Fibroblast of skin of abdomen (primary cell): ENCODE measurements at regions not wholly inside any gene's neighbourhood (a gene's known extent, or its start where the extent isn't known, plus 50 kb on each side); places are given as distances from the start of the nearest gene placed in this dataset.
"Not testable (repeated sequence)": the region's sequence is repeated elsewhere in the genome, so short reads cannot be mapped to it uniquely, and the experiment has no call there.

Experiments
- DNase-seq: peaks from one replicate; pipeline ENCODE4 v3.0.0-alpha.2; 2013

DNA sequence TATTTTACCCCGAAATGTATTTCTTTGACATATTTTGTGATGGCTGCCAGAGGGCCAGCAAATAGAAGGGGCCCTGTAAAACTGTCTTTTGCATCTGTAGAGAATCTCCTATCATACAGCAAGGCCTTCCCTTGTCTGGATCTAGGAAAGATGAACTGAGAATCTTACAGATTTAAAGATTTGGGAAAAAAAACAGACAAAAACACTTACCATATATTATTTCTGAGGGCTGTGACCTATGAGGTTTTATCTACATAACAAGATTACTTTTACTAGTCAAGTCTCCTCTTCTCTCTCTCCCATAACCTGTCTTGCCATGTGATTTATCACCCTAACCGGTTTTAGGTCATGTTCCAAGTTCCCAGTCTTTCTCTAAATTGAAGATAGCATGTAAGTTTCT is 599.2 kb upstream of the CDH6 start:
- no peak for DNase-seq

DNA sequence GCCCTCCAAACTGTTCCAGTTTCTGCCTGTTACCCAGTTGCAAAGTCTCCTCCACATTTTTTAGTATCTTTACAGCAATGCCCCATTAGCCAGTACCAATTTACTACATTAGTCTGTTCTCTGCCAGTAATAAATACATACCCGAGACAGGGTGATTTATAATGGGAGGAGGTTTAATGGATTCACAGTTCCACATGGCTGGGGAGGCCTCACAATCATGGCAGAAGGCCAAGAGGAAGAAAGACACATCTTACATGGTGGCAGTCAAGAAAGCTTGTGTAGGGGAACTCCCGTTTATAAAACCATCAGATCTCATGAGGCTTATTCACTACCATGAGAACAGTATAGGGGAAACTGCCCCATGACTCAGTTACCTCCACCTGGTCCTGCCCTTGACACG is 600.7 kb upstream of the CDH6 start:
- DNase-seq, result no peak

DNA sequence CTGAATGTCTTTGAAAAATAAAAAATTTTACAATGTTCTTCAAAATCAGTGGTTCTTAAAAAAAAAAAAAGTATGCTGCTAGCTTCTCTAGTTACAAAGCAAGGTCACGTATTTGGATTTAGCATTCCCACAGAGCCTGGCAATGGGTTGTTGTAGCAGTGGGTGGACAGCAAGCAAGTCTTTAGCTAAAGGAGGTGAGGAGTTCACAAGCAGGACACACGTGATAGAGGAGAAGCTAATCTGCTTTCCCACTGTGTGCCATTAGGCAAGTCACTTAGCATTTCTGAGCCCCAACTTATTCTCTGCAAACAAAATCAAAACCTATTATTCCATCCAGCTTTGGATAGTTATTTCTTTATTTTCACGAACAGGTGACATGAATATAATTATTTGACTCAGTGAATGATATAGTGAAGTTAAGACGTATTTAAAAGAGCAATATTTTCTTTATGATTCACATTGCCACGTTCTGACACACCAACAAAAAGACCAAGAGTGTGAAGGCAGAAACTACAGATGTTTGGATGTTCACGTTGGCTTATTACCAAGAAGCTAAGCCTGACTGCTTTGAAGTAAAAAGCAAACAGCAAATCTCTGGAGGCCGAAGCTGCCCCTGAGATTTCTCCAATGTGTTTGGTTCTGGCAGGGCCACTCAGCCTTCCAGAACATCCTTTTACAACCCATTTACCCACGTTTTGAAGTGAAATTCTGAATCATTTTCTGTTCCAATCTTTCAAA is 612.1 kb upstream of the CDH6 start:
- DNase-seq, result no peak

DNA sequence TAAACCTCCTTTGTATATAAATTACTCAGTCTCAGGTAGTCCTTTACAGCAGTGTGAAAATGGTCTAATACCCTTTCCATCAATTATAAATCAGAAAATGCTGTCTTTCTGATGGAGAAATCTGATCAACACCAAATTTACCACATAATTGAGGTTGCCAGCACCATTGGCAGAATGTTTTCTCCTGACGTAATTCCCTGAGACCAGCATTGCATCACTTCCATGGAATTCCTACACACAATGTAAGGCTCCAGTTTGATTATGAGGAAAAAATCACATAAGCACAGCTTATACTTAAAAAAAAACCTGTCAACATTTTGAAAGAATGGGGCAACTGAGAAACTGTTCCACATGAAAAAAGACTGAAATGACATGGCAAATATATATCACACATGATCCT is 618.7 kb upstream of the CDH6 start:
- no peak for DNase-seq

DNA sequence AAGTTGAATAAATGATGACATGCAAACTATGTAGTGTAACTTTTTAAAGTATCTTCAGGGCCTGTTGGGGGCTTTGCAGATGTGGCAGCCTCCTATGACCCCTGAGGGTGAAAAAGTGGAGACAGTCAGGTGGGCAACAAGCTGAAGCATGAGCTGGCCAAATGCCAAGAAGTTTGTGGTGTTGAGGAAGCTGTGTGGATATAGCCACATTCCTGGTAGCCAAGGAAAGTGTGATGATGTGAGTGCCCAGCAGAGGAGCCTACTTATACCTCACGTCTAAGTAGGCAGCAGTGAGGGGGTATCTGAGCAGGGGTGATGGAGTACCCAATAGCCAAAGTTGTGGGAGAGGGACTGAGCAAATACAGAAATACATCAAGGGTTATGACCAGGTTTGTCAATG is 621.2 kb upstream of the CDH6 start:
- DNase-seq, result no peak

DNA sequence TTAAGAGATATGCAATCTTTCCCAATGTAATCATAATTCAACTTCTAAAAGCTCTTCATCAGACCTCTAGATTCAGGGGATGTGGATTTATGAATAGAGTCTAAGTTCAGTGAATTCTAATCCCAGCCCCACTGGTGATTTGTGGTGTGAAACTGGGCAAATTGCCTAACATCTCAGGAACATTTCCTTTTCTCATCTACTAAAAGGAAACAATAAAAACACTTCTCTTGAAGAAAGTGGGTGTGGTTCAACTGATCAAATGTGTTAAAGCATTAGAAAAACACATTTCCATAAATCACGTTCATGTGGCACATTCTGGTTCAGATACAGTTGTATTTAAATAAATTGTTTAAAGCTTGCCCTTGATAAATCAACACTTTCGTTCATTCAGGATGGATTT is 631.7 kb upstream of the CDH6 start:
- no peak for DNase-seq

DNA sequence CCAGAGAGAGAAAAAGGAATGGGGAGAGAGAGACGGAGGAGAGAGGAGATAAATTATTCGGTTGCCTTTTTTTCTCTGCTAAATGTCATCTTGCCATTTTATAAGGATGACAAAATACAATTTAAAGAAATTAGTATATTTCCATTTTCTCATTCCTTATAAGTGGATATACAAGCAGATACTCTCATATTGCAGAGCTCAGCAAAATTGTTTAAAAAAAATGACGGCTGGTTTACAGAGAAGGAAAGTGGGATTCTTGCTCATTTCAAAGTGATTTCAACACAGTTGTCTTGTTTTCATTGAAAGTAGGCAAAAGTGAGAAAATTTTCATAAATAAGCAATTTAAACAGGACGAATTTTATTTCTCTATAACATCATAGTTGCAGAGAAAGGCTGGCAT is 641.9 kb upstream of the CDH6 start:
- no peak for DNase-seq

DNA sequence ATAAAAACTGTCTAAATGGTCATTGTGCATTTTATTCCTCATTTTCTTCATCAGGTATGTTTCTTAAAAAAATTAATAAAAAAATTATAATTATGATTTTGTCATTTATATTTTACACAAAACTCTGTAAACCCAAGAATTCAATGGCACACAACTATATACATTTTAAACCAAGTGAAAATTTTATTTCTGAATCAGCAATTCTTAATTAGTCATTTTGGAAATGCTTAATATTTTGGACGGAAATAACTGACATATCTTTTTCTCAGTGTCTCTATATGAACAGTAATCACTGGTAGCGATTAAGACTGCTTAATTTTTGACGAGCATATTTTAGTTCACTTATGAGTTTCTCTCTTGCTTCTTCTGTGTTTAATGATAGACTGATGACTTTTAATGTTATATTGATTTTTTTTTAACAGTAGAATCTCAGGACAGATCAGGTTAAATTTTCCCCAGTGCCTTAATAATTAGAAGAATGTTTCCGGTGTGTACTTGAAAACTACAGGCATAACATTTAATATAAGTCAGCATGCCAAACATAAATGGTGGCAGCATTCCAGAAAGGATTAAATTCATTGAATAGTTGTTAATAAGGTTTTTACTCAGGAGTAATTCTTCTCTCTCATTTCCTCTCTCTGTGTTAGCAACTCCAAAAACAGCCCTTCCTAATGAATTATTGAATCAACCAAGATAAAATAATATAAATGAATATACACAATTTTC is 644.7 kb upstream of the CDH6 start:
- DNase-seq, result no peak

DNA sequence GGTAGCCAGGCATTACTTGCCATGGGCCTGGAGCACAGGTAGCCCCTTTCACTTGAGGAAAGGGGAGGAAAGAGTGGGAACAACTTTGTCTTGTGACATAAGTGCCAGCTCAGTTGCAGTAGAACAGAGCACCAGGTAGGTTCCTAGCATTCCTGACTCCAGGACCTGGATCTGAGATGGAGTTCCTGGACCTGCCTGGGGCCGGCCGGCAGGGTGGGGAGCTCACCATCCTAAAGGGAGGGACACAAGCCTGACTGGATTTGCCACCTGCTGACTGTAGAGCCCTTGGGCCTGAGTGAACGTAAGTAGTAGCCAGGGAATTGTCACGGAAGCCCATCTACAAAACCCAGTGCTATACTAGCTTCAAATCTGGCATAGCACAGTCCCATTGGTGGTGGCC is 653.3 kb upstream of the CDH6 start:
- DNase-seq, result no peak

DNA sequence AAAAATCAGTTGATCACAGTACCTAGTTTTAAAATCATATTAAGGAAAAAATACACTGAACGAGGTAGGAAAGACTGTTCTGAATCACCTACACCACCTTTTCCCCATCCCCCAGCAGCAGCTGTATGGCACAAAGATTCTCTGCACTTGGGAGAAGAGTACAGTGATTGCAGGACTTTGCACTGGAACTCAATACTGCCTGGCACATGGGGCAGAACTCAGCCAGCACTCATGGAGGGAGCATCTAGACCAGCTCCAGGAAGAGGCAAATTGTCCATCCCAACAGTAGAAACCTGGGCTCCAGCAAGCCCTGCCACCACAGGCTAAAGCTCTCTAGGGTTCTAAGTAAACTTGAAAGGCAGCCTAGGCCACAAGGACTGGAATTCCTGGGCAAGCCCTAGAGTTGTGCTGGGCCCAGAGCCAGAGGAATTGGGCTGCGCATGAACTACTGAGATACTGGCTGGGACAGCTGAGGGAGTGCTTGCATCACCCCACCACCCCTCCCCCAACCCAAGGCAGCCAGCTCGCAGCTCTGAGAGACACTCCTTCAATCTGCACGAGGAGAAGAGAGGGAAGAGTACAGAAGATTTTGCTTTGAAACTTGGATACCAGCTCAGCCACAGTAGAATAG is 654.4 kb upstream of the CDH6 start:
- peak; percentile 51 for DNase-seq

DNA sequence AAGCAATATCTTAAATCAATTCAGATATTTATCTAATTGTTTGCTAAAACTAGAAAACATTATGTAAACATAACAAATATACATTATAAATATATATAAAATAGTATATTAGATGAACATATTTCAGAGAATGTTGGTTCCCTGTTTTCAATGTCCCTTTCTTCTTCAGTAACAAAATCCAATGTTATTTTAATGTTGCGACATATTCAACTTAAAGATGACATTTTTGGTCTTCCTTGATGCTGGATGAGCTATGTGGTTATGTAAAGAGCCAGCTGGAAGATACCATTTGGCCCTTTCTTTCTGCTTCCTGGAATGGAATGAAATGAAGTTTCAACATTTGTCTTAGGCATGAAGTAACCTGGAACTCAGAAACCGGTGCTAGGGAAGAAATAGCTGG is 668.1 kb upstream of the CDH6 start:
- no peak for DNase-seq

DNA sequence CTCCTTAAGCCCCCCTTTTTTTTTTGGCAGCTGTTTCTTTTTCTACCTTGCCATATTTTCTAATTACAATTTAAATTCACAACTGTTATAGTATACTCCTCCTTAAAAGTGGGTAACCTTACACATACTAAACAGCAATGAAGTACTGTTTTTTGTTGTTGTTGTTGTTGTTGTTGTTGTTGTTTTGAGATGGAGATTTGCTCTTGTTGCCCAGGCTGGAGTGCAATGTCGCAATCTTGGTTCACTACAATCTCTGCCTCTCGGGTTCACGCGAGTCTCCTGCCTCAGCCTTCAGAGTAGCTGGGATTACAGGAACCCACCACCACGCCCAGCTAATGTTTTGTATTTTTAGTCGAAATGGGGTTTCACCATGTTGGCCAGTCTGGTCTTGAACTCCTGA is 669.1 kb upstream of the CDH6 start:
- DNase-seq, result no peak

DNA sequence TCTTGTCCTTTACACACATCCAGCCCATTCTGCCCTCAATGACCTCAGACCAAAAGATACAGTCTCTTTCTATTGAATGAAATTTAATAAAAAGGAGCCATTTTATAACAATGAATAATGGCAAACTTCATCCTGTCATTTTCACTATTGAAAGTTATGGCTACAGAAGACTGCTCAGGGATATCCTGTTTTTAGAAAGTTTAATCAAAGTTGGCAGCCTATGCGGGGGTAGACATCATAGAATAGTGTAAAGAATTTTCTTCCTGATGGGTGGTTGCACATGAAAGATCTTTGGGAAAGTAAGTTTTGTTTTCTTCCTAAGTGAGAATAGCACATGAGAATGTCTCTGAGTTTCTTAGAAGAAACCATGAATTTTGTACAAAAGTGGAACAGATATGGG is 670.4 kb upstream of the CDH6 start:
- no peak for DNase-seq

DNA sequence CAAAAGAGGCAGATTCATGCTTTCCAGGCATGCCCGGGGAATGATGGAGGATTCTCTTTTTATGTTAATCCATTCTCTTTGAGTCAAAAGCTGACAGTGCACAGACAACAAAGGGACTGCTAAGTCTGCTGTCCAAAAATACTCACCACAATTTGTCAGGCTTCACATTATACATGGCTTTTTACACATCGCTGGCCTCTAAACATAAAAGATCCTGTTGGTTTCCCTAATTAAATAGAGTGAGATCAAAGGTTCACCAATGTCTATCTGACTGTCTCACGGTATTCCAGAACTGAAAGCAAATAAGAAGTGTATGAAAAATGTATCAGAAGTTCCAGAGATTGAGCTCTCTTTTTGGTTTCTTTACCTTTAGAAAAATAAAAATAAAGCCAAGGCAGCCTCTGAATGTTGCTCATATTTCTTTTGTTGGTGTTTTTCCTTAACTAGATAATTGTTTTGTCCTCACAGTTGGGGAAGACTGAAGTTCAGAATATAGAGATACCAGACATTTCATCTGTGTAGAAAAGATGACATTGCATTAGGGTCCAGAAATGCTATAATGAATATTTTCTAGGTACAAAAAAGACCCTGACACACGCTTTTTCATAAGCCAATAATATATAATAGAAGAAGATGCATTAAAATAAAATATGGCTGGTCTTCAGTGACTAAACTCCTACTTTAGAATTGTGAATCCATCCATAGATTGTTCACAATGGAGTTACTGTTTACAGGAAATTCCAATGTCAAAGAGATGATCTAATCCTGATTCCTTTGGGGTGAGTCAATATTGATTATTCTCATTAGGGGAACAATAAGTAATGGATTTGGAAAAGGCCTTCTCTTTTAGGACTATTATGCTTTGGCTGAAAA is 688.2 kb upstream of the CDH6 start:
- peak; percentile 57 for DNase-seq

DNA sequence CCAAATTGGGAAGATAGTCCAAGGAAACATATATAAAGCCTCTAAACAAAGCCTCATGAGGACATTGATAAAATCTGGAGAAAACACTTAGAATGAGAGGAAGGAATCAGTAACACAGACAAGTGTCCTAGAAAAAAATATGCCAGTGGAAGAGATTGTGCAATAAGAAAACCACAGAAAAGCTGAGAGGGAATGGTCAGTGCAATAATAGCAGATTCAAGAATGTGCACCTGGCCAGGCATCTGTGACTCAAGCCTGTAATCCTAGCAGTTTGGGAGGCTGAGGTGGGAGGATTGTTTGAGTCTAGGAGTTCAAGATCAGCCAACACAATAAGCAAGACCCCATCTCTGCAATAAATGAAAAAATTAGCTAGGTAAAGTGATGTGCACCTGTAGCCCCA is 691.2 kb upstream of the CDH6 start:
- peak; percentile 27 for DNase-seq

DNA sequence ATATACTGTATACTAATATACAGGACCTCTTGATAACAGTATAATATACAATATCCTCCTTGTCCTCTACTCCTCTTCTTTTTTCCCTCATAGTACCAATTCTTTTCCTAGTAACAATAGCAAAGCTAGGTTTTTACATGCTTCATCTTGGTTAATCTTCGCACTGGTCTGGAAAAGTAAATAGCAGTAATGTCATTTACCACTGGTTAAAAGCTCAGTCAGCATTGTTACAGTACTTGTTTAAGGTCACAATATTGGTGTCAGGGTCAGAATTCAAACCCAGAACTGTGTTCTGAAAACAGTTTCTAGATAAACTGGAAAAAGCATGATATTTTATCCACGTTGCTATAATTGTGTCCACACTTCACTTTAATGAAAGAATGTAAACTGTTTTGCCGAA is 692.4 kb upstream of the CDH6 start:
- no peak for DNase-seq

DNA sequence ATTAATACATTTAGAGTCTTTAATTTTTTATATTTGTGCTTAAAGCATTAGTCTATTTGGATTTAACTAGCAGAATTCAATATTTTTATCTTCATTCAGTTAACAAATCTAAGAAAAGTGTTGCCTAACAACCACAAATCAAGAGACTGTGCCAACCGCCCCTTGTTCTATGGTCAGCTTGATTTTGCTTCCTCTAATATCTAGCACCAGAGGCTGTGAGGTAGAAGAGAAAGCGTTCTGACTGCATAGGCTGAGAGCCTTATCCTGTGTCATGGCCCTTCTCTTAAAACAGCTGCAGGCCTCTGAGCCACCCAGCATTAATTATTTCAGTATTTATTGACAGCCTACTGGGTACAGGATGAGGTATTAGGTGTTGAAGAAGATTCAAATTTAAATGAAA is 693.0 kb upstream of the CDH6 start:
- DNase-seq, result no peak

DNA sequence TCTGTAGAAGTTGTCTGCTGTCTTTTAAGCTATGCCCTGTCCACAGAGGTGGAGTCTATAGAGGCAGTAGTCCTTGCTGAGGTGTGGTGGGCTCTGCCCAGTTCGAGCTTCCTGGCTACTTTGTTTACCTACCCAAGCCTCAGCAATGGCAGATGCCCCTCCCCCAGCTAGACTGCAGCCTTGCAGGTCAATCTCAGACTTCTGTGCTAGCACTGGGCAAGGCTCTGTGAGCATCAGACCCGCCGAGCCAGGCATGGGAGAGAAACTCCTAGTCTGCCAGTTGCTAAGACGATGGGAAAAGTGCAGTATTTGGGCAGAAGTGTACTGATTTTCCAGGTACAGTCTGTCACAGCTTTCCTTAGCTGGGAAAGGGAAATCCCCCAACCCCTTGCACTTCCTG is 694.1 kb upstream of the CDH6 start:
- no peak for DNase-seq

DNA sequence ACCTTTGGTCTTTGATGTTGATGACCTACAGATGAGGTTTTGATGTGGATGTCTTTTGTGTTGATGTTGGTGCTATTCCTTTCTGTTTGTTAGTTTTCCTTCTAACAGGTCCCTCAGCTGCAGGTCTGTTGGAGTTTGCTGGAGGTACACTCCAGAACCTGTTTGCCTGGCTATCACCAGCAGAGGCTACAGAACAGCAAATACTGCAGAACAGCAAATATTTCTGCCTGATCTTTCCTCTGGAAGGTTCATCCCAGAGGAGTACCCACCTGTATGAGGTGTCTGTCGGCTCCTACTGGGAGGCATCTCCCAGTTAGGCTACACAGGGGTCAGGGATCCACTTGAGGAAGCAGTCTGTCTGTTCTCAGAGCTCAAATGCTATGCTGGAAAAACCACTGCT is 694.5 kb upstream of the CDH6 start:
- no peak for DNase-seq

DNA sequence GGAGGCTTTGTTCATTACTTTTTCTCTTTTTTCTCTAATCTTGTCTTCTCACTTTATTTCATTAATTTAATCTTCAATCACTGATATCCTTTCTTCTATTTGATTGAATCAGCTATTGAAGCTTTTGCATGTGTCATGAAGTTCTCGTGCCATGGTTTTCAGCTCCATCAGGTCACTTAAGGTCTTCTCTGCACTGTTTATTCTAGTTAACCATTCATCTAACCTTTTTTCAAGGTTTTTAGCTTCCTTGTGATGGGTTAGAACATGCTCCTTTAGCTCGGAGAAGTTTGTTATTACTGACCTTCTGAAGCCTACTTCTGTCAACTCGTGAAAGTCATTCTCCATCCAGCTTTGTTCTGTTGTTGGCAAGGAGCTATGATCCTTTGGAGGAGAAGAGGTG is 695.0 kb upstream of the CDH6 start:
- DNase-seq, result not testable (repeated sequence)

DNA sequence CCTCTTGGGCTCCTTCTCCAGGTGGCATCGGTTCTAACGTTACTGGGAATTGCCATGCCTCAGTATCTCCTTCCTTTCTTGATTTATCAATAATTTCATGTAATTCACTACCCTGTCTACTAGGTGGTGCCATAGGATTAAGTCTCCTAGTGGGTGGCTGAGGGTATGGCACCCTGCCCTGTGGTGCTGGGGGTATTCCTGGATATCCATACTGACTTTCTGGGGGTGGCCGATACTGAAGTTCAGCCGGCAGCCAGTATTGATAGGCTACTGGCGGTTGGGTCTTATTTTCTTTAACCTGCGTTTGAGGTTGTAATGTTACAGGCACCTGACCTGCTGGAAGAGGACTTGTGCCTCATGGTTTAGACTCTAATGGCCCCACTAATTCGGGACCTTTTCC is 699.4 kb upstream of the CDH6 start:
- DNase-seq, result not testable (repeated sequence)

DNA sequence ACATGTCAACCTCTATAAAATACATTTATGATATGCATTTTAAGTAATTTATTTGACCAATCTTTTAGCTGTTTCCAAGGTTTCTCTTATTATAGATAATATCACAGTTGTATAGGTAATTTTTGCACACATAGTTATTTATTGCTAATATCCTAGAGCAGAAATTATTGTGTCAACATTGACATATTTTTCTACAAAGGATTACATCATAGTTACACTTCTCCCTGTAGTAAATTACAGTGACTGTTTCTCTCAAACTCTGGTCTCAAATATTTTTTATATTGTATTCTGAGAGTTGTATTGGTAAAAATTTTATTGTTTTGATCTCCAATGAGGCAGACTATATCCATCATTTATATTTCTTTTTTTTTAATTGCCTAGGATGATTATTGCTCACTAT is 714.4 kb upstream of the CDH6 start:
- DNase-seq, result no peak

DNA sequence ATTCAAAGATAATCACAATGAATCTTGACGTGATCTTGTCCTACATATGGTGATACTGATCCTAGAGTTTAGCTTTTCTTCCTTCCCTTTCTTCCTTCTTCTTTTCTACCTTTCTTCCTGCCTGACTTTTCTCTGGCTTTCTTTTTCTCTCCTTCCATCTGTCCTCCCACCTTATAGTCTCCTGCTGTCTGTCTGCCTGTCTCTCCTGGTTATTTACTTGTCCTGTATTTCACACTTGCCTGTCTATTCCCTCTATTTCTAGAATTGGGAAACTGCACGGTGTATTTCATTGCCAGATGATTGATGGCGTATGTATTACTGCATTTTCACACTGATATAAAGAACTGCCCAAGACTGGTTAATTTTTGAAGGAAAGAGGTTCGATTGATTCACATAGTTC is 718.1 kb upstream of the CDH6 start:
- no peak for DNase-seq
